ENCODE measurements at regions not wholly inside any gene's neighbourhood (a gene's known extent, or its start where the extent isn't known, plus 50 kb on each side); places are given as distances from the start of the nearest gene placed in this dataset.

DNA sequence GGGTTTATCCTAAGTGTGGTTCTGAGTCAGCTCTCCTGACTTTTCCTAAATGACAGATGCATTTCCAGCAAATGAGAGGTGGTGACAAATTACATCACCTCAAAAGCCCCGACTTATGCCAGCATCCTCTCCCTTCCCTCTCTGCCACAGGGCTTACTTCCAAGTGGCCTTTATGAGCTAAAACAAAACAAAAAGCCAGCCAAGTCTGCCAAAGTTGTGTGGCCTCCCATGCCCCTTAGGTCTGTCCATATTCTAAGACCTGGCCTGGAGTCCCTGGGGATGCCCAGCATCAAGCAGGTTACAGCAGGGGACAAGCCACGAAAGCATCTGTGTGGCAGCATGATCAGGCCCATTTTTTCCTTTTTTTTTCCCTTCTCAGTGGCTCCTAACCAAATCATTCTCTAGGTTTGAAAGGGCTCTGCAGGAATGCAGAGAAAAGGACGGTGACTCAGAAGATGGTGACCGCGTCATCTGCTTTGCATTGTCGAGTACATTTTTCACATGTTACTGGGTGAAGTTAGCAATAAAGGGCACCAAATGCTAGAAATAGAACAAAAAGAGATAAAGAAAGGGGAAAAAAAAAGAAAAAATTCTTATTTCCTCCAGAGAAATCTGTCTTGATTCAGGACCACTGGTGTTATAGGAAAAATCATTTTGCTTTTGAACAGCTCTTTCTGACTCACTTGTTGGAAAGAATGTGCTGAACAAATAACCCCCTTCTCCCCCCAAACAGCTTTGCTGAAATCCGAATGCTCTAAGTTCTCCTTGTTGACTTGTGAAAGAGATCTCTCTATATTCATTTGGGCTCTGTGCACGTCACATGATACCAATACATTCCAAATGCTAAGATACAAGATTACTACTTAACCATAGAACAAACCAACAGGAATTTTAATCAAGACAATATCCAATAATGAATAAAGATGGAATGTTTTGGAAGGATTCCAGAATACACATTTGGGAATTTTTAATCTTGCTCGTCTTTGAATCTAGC is 178.7 kb downstream of the EN1 start:
- no peak for TF ChIP-seq POLR2AphosphoS5 (IDR thresholded peaks at IDR 0.05)
- TF ChIP-seq, protein P1, sequence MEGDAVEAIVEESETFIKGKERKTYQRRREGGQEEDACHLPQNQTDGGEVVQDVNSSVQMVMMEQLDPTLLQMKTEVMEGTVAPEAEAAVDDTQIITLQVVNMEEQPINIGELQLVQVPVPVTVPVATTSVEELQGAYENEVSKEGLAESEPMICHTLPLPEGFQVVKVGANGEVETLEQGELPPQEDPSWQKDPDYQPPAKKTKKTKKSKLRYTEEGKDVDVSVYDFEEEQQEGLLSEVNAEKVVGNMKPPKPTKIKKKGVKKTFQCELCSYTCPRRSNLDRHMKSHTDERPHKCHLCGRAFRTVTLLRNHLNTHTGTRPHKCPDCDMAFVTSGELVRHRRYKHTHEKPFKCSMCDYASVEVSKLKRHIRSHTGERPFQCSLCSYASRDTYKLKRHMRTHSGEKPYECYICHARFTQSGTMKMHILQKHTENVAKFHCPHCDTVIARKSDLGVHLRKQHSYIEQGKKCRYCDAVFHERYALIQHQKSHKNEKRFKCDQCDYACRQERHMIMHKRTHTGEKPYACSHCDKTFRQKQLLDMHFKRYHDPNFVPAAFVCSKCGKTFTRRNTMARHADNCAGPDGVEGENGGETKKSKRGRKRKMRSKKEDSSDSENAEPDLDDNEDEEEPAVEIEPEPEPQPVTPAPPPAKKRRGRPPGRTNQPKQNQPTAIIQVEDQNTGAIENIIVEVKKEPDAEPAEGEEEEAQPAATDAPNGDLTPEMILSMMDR (IDR thresholded peaks at IDR 0.05; ENCODE audit: poor library complexity, severe bottlenecking): no peak
- no peak for TF ChIP-seq EZH2 (IDR thresholded peaks at IDR 0.05; ENCODE audit: borderline replicate concordance, insufficient read depth, low read length, poor library complexity, severe bottlenecking)
- no peak for TF ChIP-seq SMC3 (conservative IDR thresholded peaks at IDR 0.05; ENCODE audit: poor library complexity)
- no peak for TF ChIP-seq TAF1 (IDR thresholded peaks at IDR 0.05; ENCODE audit: low read depth)
- no peak for TF ChIP-seq RAD21 (conservative IDR thresholded peaks at IDR 0.05)
- TF ChIP-seq EP300 (conservative IDR thresholded peaks at IDR 0.05; ENCODE audit: poor library complexity, severe bottlenecking): no peak
